RWPE1 (cell line): ENCODE measurements at regions not wholly inside any gene's neighbourhood (a gene's known extent, or its start where the extent isn't known, plus 50 kb on each side); places are given as distances from the start of the nearest gene placed in this dataset.

Source experiments
- CTCF ChIA-PET: fragments of 350-600 bp; sonication (Branson Sonifier 250); formaldehyde crosslinking; extraction: SDS; loops from one replicate; lab custom pipeline; 2021; lab: Yijun Ruan, JAX
- POLR2A ChIA-PET: fragments of 400-600 bp; formaldehyde crosslinking; extraction: SDS; loops from one replicate; lab custom pipeline; 2020; ENCODE audit warnings: antibody characterized with exemption; ENCODE audit not compliant: low non-redundant PET; lab: Yijun Ruan, JAX
- DNase-seq: peaks from one replicate; pipeline ENCODE4 v3.0.0; 2012; ENCODE audit warnings: low spot score
- H3K27ac ChIP-seq: fragments of 450-650 bp; 2 replicates; pipeline ENCODE4 v1.5.1; 2017
- TF ChIP-seq, protein P1 (sequence below): fragments of 450-650 bp; conservative IDR thresholded peaks from 2 replicates; pipeline ENCODE4 v1.5.1; 2017; ENCODE audit warnings: low read depth, mild to moderate bottlenecking

DNA sequence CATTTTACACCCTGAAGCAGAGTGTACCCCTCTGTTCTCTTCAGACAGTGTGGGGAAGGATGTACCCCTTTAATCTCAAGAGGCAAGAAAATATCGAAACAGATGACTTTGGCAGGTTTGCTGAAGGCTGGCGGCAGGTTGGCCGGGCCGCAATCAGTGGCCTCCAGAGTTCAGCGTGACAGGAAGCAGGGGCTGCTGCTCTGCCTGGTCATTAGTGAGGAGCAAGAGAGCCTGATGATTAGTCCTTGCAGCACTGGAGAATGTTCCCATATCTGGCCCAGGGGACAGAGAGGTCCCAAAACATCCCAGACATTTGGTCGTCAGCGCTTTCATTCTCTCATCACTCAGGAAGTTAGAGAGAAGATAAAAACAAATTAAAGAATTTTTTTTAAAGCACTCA, 352.8 kb downstream of the SPRY1 start:
- CTCF ChIA-PET, result no interaction called here

DNA sequence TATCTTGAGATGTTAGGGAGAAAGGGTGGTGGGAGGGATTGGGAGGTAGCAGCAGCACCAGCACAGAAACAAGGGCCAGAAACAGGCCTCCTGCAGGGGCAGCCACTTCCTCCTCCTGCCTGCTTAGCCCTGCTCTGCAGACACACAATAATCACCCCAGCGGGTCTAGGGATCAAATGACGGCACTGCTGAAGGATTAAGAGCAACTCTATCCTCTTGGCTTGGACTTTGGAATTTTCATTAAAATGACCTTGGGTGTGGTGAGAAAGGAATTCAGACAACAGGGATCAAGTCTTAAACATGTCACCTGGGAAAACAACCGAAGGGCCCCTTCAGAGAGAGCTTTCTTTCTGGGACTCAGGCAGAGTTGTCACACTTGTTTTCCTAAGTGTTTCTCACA, 353.4 kb downstream of the SPRY1 start:
- no peak overlapping the region for H3K27ac ChIP-seq
- TF ChIP-seq, protein P1, sequence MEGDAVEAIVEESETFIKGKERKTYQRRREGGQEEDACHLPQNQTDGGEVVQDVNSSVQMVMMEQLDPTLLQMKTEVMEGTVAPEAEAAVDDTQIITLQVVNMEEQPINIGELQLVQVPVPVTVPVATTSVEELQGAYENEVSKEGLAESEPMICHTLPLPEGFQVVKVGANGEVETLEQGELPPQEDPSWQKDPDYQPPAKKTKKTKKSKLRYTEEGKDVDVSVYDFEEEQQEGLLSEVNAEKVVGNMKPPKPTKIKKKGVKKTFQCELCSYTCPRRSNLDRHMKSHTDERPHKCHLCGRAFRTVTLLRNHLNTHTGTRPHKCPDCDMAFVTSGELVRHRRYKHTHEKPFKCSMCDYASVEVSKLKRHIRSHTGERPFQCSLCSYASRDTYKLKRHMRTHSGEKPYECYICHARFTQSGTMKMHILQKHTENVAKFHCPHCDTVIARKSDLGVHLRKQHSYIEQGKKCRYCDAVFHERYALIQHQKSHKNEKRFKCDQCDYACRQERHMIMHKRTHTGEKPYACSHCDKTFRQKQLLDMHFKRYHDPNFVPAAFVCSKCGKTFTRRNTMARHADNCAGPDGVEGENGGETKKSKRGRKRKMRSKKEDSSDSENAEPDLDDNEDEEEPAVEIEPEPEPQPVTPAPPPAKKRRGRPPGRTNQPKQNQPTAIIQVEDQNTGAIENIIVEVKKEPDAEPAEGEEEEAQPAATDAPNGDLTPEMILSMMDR, result no peak
- CTCF ChIA-PET, result no interaction called here
- no peak for DNase-seq
- POLR2A ChIA-PET, result no interaction called here

More for the DNA sequence above, 352.8 kb downstream of the SPRY1 start:
- TF ChIP-seq, protein P1, result no peak
- no peak overlapping the region for H3K27ac ChIP-seq
- POLR2A ChIA-PET, result no interaction called here
- no peak for DNase-seq

DNA sequence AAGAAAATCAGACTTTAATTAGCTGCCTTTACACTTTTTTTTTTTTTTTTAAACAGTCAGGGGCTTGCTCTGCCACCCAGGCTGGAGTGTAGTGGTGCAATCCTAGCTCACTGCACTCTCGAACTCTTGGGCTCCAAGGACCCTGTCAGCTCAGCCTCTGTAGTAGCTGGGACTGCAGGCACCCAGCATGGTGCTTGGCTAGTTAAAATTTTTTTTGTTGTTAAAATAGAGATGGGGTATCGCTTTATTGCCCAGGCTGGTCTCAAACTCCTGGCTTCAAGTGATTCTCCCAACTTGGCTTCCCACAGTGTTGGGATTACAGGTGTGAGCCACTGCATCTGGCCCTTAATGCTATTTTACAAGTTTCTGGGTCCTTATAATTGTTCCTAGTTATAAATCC, 359.1 kb downstream of the SPRY1 start:
- ChIA-PET POLR2A (no interaction called here), CTCF (no interaction called here)
- TF ChIP-seq, protein P1, result no peak
- H3K27ac ChIP-seq, result no peak overlapping the region
- DNase-seq, result no peak

DNA sequence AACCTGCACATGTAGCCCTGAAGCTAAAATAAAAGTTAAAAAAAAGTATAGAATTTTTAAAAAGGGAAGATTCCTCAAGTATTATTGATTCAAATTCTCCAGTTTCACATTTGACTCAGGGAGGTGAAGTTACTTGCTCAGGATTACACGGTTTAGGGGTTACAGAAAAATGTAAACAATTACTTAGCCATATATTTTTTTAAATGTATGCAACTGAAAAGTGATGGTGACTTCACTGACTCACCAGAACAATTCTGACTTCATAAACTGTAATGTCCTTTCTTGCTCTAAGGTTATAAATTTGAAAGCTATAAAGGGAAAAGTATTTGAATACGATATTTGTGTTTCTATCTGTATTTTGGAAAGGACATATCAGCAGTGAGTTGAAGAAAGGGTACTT, 371.2 kb downstream of the SPRY1 start:
- TF ChIP-seq, protein P1, result no peak
- H3K27ac ChIP-seq, result no peak overlapping the region
- CTCF ChIA-PET, result interaction anchor here (0.6 kb wide), 1 partner anchor 1528 kb away, joined by 6 read pairs; no protein-coding TSS in a partner anchor

DNA sequence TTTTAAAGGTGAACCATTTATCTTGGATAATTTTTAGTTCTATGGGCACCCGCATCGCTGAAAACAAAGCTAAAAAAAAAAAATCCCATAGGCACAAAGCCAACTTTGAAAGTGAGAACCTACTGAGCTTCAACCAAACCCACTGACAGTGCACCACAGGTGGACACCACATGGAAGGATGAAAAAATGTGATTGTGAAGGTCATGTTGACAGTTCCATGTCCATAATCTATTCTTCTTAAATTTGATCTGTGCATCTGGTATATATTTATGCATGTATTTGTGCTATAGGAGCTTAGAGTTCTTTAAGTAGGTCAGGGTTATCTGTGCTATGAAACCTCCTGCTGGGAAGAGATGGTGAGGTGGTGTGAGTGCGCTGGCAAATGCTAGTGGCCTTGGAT, 374.3 kb downstream of the SPRY1 start:
- ChIA-PET CTCF (no interaction called here), POLR2A (no interaction called here)
- TF ChIP-seq, protein P1, result no peak
- no peak for DNase-seq
- no peak overlapping the region for H3K27ac ChIP-seq

More for the DNA sequence above, 371.2 kb downstream of the SPRY1 start:
- POLR2A ChIA-PET, result no interaction called here
- DNase-seq, result no peak

DNA sequence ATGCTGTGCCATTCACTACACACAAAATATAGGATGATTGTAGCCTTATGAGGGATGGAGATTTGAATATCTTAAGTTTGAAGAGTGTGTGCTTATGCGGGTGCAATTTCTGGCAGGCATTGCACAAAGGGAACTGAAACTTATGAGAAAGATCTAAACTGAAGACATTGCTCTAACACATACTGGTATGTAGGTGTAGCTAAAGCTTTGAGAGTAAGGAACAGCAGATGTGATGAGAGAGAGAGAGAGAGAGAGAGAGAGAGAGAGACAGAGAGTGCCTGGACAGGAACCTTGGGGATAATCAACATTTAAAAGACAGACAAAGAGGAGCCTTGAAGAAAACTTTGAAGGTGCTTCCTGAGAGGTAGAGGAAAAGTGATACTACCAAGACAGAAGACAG, 379.7 kb downstream of the SPRY1 start:
- no peak overlapping the region for H3K27ac ChIP-seq
- no peak for DNase-seq
- ChIA-PET CTCF (no interaction called here), POLR2A (no interaction called here)
- TF ChIP-seq, protein P1, result no peak

DNA sequence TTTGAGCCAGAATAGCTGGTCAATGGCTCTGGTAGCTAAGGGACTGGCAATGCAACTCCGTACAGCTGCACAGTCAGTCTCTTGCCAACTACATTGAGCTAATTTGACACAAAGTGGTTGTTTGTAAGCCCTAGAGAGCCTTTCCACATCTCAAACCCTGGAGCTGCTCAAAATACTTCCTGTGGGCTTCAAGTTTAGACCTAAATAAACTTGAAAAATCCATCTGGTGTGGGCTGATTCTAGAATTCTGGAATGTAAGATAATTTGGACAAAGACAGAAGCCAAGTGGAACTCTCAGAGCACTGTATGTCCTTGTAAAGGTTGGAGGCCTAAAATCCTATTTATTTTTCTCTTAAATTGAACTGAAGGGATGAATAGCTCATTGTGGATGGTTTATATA, 380.8 kb downstream of the SPRY1 start:
- no peak overlapping the region for H3K27ac ChIP-seq
- TF ChIP-seq, protein P1, result no peak
- no peak for DNase-seq
- CTCF ChIA-PET, result no interaction called here
- POLR2A ChIA-PET, result no interaction called here
